HL-60 (cell line): ENCODE measurements at regions not wholly inside any gene's neighbourhood (a gene's known extent, or its start where the extent isn't known, plus 50 kb on each side); places are given as distances from the start of the nearest gene placed in this dataset.

Experiments used
- CTCF ChIP-seq: IDR thresholded peaks from one replicate; pipeline ENCODE4 v1.5.1; 2011; ENCODE audit warnings: low read length, control low read depth, inconsistent platforms; ENCODE audit not compliant: insufficient read depth
- POLR2AphosphoS5 ChIP-seq: IDR thresholded peaks from 2 replicates; pipeline ENCODE4 v1.6.1; 2012; ENCODE audit warnings: low read depth

DNA sequence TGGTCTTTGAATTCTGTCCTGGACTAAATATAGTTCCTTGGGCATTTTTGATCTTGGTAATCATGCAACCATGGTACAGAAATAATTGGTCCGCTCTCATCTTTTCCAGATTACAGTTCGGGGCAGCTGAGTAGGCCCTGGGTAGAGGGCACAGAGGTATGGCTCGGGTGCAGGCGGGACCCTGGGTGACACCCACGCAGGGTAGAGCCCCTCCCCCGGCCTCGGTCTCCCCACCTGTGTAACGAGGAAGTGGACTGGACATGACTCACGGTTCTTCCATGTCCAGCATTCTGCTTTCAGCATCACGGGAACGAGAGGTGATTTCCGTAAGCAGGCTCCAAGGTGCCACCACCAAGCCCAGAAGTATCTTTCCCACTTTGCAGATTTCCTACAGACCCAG, 91.0 kb upstream of the DIO3 start:
- TF ChIP-seq CTCF (no peak), POLR2AphosphoS5 (no peak)
